ENCODE measurements at regions not wholly inside any gene's neighbourhood (a gene's known extent, or its start where the extent isn't known, plus 50 kb on each side); places are given as distances from the start of the nearest gene placed in this dataset.

DNA sequence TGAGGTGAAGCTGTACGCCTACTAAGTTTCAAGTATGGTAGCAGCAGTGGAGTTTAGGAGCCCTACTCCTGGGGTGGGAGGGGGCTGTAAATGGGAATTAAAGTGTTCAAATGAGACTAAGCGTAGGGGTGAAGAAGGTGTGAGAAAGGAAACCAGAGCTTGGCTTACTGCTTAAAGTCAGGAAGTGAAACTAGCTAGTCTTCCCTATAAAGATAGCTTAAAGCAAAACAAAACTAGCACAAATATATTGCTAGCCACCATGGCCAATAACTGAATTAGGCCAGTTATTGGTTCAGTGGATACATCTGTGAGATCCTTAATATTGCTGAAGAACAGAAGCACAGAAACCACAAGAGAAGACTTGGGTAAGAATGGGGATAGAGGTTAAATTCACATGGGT, 492.2 kb upstream of the PKN2 start:
- TF ChIP-seq, protein P1, sequence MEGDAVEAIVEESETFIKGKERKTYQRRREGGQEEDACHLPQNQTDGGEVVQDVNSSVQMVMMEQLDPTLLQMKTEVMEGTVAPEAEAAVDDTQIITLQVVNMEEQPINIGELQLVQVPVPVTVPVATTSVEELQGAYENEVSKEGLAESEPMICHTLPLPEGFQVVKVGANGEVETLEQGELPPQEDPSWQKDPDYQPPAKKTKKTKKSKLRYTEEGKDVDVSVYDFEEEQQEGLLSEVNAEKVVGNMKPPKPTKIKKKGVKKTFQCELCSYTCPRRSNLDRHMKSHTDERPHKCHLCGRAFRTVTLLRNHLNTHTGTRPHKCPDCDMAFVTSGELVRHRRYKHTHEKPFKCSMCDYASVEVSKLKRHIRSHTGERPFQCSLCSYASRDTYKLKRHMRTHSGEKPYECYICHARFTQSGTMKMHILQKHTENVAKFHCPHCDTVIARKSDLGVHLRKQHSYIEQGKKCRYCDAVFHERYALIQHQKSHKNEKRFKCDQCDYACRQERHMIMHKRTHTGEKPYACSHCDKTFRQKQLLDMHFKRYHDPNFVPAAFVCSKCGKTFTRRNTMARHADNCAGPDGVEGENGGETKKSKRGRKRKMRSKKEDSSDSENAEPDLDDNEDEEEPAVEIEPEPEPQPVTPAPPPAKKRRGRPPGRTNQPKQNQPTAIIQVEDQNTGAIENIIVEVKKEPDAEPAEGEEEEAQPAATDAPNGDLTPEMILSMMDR (conservative IDR thresholded peaks at IDR 0.05 in 1 of 2, IDR thresholded peaks at IDR 0.05 in 1 of 2; ENCODE audit: low read depth in 1 of 2, low read length in 2 of 2), result no peak
- no peak for TF ChIP-seq EZH2 (IDR thresholded peaks at IDR 0.05; ENCODE audit: low read length, missing control alignments)

Data from fibroblast of lung (primary cell).